GM21786 (cell line): ENCODE measurements at regions not wholly inside any gene's neighbourhood (a gene's known extent, or its start where the extent isn't known, plus 50 kb on each side); places are given as distances from the start of the nearest gene placed in this dataset.
A peak's percentile ranks its signal among the peaks of the same experiment; 100 is the strongest.

Experiments used
- ATAC-seq: cut with Tn5 transposase; IDR thresholded peaks from one replicate; pipeline ENCODE4 v1.9.1; 2021; ENCODE audit not compliant: unreplicated experiment

DNA sequence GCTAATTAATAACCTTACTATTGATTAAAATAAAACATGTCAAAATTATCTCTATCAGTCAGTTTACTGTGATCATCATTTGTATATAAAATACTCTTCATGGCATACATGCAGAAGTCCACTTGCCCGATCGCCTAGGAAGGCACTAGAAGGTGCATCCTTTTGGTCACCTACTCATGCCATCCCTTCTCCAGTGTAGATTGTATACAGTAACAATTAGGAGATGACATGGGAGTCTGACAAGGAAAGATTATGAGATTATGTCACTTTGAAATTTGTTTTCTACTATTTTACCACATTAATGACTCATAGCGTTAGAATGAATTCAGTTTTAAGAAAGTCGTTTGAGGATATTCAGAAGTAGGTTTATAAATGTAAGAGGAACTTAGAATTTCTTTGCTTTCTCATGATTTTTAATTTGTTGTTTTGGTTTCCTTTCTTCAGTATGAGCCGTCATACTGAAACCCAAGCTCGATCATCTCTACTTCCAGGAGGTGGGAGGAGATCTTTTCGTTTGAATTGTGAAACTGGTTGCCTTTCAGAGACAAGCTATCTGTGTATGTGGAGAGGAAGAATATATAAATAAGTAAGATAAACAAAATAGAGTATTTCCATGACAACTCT, 51.1 kb upstream of the UNC5C start:
- ATAC-seq, result peak; percentile 85
